H9 (cell line): ENCODE measurements at regions not wholly inside any gene's neighbourhood (a gene's known extent, or its start where the extent isn't known, plus 50 kb on each side); places are given as distances from the start of the nearest gene placed in this dataset.

ENCODE experiments used
- DNase-seq: peaks from one replicate; pipeline ENCODE4 v3.0.0-alpha.2; 2017
- H2AFZ ChIP-seq: one replicate; pipeline ENCODE4 v1.6.1; 2013; ENCODE audit warnings: mild to moderate bottlenecking, low read length, control low read depth, moderate library complexity
- H2AK5ac ChIP-seq: 2 replicates; pipeline ENCODE4 v1.6.1; 2013; ENCODE audit warnings: low read length, control low read depth, mixed read lengths; ENCODE audit not compliant: insufficient read length
- H2BK120ac ChIP-seq: one replicate; pipeline ENCODE4 v1.6.1; 2013; ENCODE audit warnings: low read depth, mild to moderate bottlenecking, low read length, control low read depth, inconsistent platforms; ENCODE audit not compliant: poor library complexity, severe bottlenecking
- H2BK12ac ChIP-seq: 2 replicates; pipeline ENCODE4 v1.6.1; 2013; ENCODE audit warnings: low read length, control low read depth, mixed read lengths, low read depth; ENCODE audit not compliant: insufficient read length
- H2BK15ac ChIP-seq: 2 replicates; pipeline ENCODE4 v1.6.1; 2013; ENCODE audit warnings: low read depth, low read length, control low read depth
- H2BK20ac ChIP-seq: one replicate; pipeline ENCODE4 v1.6.1; 2013; ENCODE audit warnings: low read depth, mild to moderate bottlenecking, low read length, control low read depth, inconsistent platforms; ENCODE audit not compliant: poor library complexity, severe bottlenecking
- H2BK5ac ChIP-seq: 2 replicates; pipeline ENCODE4 v1.6.1; 2013; ENCODE audit warnings: low read length, control low read depth, mixed read lengths; ENCODE audit not compliant: insufficient read length
- H3K14ac ChIP-seq: 2 replicates; pipeline ENCODE4 v1.6.1; 2013; ENCODE audit warnings: low read length, control low read depth; ENCODE audit not compliant: insufficient read depth
- H3K18ac ChIP-seq: 2 replicates; pipeline ENCODE4 v1.6.1; 2013; ENCODE audit warnings: low read depth, mild to moderate bottlenecking, mixed read lengths, low read length, control low read depth; ENCODE audit not compliant: insufficient read length
- H3K23ac ChIP-seq: 2 replicates; pipeline ENCODE4 v1.6.1; 2013; ENCODE audit warnings: low read length, control low read depth, mixed read lengths, low read depth; ENCODE audit not compliant: insufficient read length
- H3K23me2 ChIP-seq: 2 replicates; pipeline ENCODE4 v1.6.1; 2013; ENCODE audit warnings: low read depth, mild to moderate bottlenecking, mixed read lengths, low read length, control low read depth; ENCODE audit not compliant: insufficient read length, poor library complexity, severe bottlenecking
- H3K27ac ChIP-seq: 2 replicates; pipeline ENCODE4 v1.5.1; 2013; ENCODE audit warnings: low read length, control low read depth, mixed read lengths, low read depth; ENCODE audit not compliant: insufficient read length
- H3K27me3 ChIP-seq: 2 replicates; pipeline ENCODE4 v1.6.1; 2013; ENCODE audit warnings: low read length, control low read depth, inconsistent platforms; ENCODE audit not compliant: insufficient read depth
- H3K4ac ChIP-seq: 2 replicates; pipeline ENCODE4 v1.6.1; 2013; ENCODE audit warnings: low read depth, mild to moderate bottlenecking, control low read depth, inconsistent platforms, low read length, moderate library complexity
- H3K4me1 ChIP-seq: 2 replicates; pipeline ENCODE4 v1.6.1; 2013; ENCODE audit warnings: low read length, control low read depth, inconsistent platforms; ENCODE audit not compliant: insufficient read depth
- H3K4me2 ChIP-seq: 2 replicates; pipeline ENCODE4 v1.6.1; 2013; ENCODE audit warnings: low read length, control low read depth, mixed read lengths; ENCODE audit not compliant: insufficient read length, insufficient read depth
- H3K56ac ChIP-seq: 2 replicates; pipeline ENCODE4 v1.6.1; 2013; ENCODE audit warnings: low read depth, mild to moderate bottlenecking, mixed read lengths, low read length, control low read depth; ENCODE audit not compliant: insufficient read length
- H3K79me1 ChIP-seq: 2 replicates; pipeline ENCODE4 v1.6.1; 2013; ENCODE audit warnings: low read depth, mild to moderate bottlenecking, moderate library complexity, low read length, control low read depth, inconsistent platforms; ENCODE audit not compliant: insufficient read depth, poor library complexity, severe bottlenecking
- H3K79me2 ChIP-seq: 2 replicates; pipeline ENCODE4 v1.6.1; 2013; ENCODE audit warnings: low read length, control low read depth, inconsistent platforms; ENCODE audit not compliant: insufficient read depth
- H3K9ac ChIP-seq: 2 replicates; pipeline ENCODE4 v1.6.1; 2013; ENCODE audit warnings: low read length, control low read depth, mixed read lengths; ENCODE audit not compliant: insufficient read length; ENCODE audit errors: extremely low read depth
- H3K9me3 ChIP-seq: one replicate; pipeline ENCODE4 v1.6.1; 2013; ENCODE audit warnings: low read depth, low read length, inconsistent platforms; ENCODE audit not compliant: control insufficient read depth
- H3T11ph ChIP-seq: one replicate; pipeline ENCODE4 v1.6.1; 2013; ENCODE audit warnings: mild to moderate bottlenecking, low read length, control low read depth, inconsistent platforms
- H4K20me1 ChIP-seq: one replicate; pipeline ENCODE4 v1.6.1; 2013; ENCODE audit not compliant: control insufficient read depth, insufficient read length, insufficient read depth
- H4K5ac ChIP-seq: 2 replicates; pipeline ENCODE4 v1.6.1; 2013; ENCODE audit warnings: low read depth, mild to moderate bottlenecking, mixed read lengths, low read length, control low read depth; ENCODE audit not compliant: insufficient read length
- H4K8ac ChIP-seq: replicated peaks from 2 replicates; pipeline ENCODE4 v1.6.1; 2013; ENCODE audit warnings: low read length, control low read depth, mixed read lengths, low read depth; ENCODE audit not compliant: insufficient read length
- H4K91ac ChIP-seq: 2 replicates; pipeline ENCODE4 v1.6.1; 2013; ENCODE audit warnings: low read depth, mild to moderate bottlenecking, moderate library complexity, mixed read lengths, low read length, control low read depth; ENCODE audit not compliant: insufficient read length
- H3K27ac Mint-ChIP-seq, 3 experiments: 2 replicates in 2 of 3; 3 replicates in 1 of 3; pipeline ENCODE4 v1.8.0; 2020 to 2021; ENCODE audit warnings: mixed read lengths in 3 of 3, mild to moderate bottlenecking in 1 of 3, moderate library complexity in 1 of 3
- H3K27me3 Mint-ChIP-seq: 2 replicates; pipeline ENCODE4 v1.8.0; 2021; ENCODE audit warnings: low read depth, mild to moderate bottlenecking, moderate library complexity, mixed read lengths
- H3K36me3 Mint-ChIP-seq, 3 experiments: 2 replicates in 2 of 3; 3 replicates in 1 of 3; pipeline ENCODE4 v1.8.0; 2020 to 2021; ENCODE audit warnings: low read depth in 3 of 3, mixed read lengths in 3 of 3; ENCODE audit not compliant: insufficient read depth in 1 of 3
- H3K4me1 Mint-ChIP-seq, 2 experiments: 2 replicates each; pipeline ENCODE4 v1.8.0; 2020; ENCODE audit warnings: mixed read lengths in 2 of 2
- H3K4me3 Mint-ChIP-seq, 2 experiments: 2 replicates in 1 of 2; 3 replicates in 1 of 2; pipeline ENCODE4 v1.8.0; 2020 to 2021; ENCODE audit warnings: mild to moderate bottlenecking in 2 of 2, mixed read lengths in 2 of 2, moderate library complexity in 1 of 2
- H3K9me3 Mint-ChIP-seq, 2 experiments: 2 replicates in 1 of 2; 3 replicates in 1 of 2; pipeline ENCODE4 v1.8.0; 2020; ENCODE audit warnings: mild to moderate bottlenecking in 2 of 2, mixed read lengths in 2 of 2, moderate library complexity in 1 of 2
- WGBS: extraction: QIAGEN DNeasy Blood & Tissue Kit; methylation state at CpG from one replicate; pipeline ENCODE4 v1.1.7; 2013; ENCODE audit warnings: missing lambda C conversion rate, low lambda C conversion rate, mixed read lengths; ENCODE audit not compliant: insufficient read length; ENCODE audit errors: extremely low coverage; 5-methylcytosine and 5-hydroxymethylcytosine counted together
- TF ChIP-seq, protein P1 (sequence below): fragments of 200-600 bp; sonication (generic); conservative IDR thresholded peaks from 3 replicates; pipeline ENCODE4 v1.8.0; 2021; ENCODE audit warnings: antibody characterized with exemption, mild to moderate bottlenecking

DNA sequence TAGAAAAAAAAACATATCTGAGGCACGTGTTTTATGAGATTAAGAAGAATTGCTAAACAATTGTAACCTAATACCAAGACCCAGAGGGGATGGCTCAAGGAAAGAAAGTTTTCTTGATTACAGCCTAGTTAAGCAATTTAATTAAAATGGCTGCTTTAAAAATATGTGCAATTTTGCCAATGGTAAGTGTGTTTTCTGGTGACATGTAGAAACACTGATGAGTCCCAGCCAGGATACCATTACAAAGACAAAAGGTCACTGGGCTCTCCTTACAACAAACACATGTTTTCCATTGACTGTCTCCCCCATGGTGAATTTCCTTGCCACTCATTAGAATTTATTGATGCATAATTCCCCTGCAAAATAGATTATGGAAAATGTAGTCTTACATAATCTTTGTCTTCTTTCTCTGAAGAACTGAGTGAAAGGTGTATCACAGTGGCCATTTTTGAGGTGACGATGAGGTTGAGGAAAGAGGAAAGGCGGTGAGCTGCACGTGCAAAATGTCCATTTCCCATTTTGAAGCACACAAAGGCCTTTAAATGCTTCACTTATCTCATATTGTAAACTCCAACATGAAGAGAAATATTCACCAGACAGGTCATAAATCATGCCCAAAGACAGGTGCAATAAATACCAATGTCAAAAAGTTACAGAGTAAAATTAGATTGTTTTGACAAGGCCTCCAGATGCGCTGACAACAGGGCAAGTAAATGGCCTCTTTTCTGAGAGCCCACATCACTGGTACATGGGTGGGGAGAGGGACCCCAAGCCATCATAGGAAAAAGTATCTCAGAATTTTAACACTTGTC, 696.9 kb downstream of the KCNJ2 start:
- Mint-ChIP-seq H3K36me3 (peaks cover 20 to 29% (median 20%) of the 10 kb centered on the region in 3 experiments), H3K9me3 (peaks cover 26 to 35% of the 10 kb centered on the region in 2 experiments), H3K4me1 (peaks cover 14 to 17% of the 10 kb centered on the region in 2 experiments), H3K27ac (no peak overlapping the region), H3K4me3 (no peak overlapping the region), H3K27me3 (no peaks in the 10 kb centered on the region)
- no peaks in the 10 kb centered on the region for H3K23me2 ChIP-seq
- H2AK5ac ChIP-seq: no peak overlapping the region
- TF ChIP-seq, protein P1, sequence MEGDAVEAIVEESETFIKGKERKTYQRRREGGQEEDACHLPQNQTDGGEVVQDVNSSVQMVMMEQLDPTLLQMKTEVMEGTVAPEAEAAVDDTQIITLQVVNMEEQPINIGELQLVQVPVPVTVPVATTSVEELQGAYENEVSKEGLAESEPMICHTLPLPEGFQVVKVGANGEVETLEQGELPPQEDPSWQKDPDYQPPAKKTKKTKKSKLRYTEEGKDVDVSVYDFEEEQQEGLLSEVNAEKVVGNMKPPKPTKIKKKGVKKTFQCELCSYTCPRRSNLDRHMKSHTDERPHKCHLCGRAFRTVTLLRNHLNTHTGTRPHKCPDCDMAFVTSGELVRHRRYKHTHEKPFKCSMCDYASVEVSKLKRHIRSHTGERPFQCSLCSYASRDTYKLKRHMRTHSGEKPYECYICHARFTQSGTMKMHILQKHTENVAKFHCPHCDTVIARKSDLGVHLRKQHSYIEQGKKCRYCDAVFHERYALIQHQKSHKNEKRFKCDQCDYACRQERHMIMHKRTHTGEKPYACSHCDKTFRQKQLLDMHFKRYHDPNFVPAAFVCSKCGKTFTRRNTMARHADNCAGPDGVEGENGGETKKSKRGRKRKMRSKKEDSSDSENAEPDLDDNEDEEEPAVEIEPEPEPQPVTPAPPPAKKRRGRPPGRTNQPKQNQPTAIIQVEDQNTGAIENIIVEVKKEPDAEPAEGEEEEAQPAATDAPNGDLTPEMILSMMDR: no peak
- no CpG with 5 or more reads among the region's 5 CpGs for WGBS
- no peak overlapping the region for H3K18ac ChIP-seq
- no peak overlapping the region for H2BK120ac ChIP-seq
- no peak overlapping the region for H3K56ac ChIP-seq
- H2AFZ ChIP-seq: no peak overlapping the region
- no peak overlapping the region for H2BK20ac ChIP-seq
- no peak for DNase-seq
- H3T11ph ChIP-seq: no peak overlapping the region
- no peak overlapping the region for H3K23ac ChIP-seq
- no peaks in the 10 kb centered on the region for H3K79me1 ChIP-seq
- H3K9ac ChIP-seq: no peak overlapping the region
- no peak overlapping the region for H4K8ac ChIP-seq
- no peak overlapping the region for H3K4ac ChIP-seq
- H3K79me2 ChIP-seq: no peaks in the 10 kb centered on the region
- H4K91ac ChIP-seq: no peak overlapping the region
- H3K27ac ChIP-seq: no peak overlapping the region
- no peak overlapping the region for H3K4me2 ChIP-seq
- no peak overlapping the region for H2BK15ac ChIP-seq
- H4K20me1 ChIP-seq: no peaks in the 10 kb centered on the region
- H3K27me3 ChIP-seq: no peaks in the 10 kb centered on the region
- peaks cover 5% of the 10 kb centered on the region for H3K9me3 ChIP-seq
- no peak overlapping the region for H2BK5ac ChIP-seq
- no peak overlapping the region for H2BK12ac ChIP-seq
- no peak overlapping the region for H4K5ac ChIP-seq
- H3K14ac ChIP-seq: no peak overlapping the region
- H3K4me1 ChIP-seq: no peaks in the 10 kb centered on the region
